ENCODE measurements at regions not wholly inside any gene's neighbourhood (a gene's known extent, or its start where the extent isn't known, plus 50 kb on each side); places are given as distances from the start of the nearest gene placed in this dataset.
"Not testable (repeated sequence)": the region's sequence is repeated elsewhere in the genome, so short reads cannot be mapped to it uniquely, and the experiment has no call there.

- not testable (repeated sequence) for TF ChIP-seq EZH2 (IDR thresholded peaks at IDR 0.05); POLR2AphosphoS5 (IDR thresholded peaks at IDR 0.05; ENCODE audit: borderline replicate concordance, low read depth, low read length); FOXP2 (optimal IDR thresholded peaks at IDR 0.05; ENCODE audit: control extremely low read depth, extremely low read length, insufficient read depth)
Observed at GRCh38 chr17:71450657-71451056, 670.2 kb upstream of the SOX9 start.
